ENCODE measurements at regions not wholly inside any gene's neighbourhood (a gene's known extent, or its start where the extent isn't known, plus 50 kb on each side); places are given as distances from the start of the nearest gene placed in this dataset.

GRCh38 chr4:105088110-105088879 is 58.4 kb upstream of the TET2 start:
- TF ChIP-seq POLR2A (IDR thresholded peaks at IDR 0.05) (no peak), CTCF (IDR thresholded peaks at IDR 0.05) (no peak)
